Motor neuron (in vitro differentiated cells): ENCODE measurements at regions not wholly inside any gene's neighbourhood (a gene's known extent, or its start where the extent isn't known, plus 50 kb on each side); places are given as distances from the start of the nearest gene placed in this dataset.
A peak's percentile ranks its signal among the peaks of the same experiment; 100 is the strongest.

Source experiments
- ATAC-seq, 8 experiments: fragments of 200-7000 bp; cut with Tn5 transposase; replicated peaks in 6 of 8; 2 replicates each; pipeline ENCODE4 v1.8.0; 2021; ENCODE audit warnings: mild to moderate bottlenecking in 8 of 8, moderate library complexity in 8 of 8
- H3K27ac ChIP-seq, 2 donors: fragments of 250-450 bp; sonication (Bioruptor Pico); 2 replicates each; pipeline ENCODE4 v1.9.0; 2021; ENCODE audit warnings: antibody characterized with exemption in 2 of 2, mild to moderate bottlenecking in 2 of 2, moderate library complexity in 1 of 2
- H3K4me1 ChIP-seq, 2 donors: fragments of 250-450 bp; sonication (Bioruptor Pico); replicated peaks in 1 of 2; 2 replicates each; pipeline ENCODE4 v1.6.1; 2021; ENCODE audit warnings: antibody characterized with exemption in 2 of 2, mild to moderate bottlenecking in 2 of 2, moderate library complexity in 1 of 2
- H3K4me3 ChIP-seq, 5 donors: fragments of 250-450 bp; sonication (Bioruptor Pico); 2 replicates each; pipeline ENCODE4 v1.9.0; 2021; ENCODE audit warnings: antibody characterized with exemption in 5 of 5, mild to moderate bottlenecking in 5 of 5, moderate library complexity in 4 of 5
- WGBS, 10 experiments: fragments of 450-650 bp; shearing (Covaris generic); methylation state at CpG; one replicate each; pipeline ENCODE4 v1.0.0; 2022; 5-methylcytosine and 5-hydroxymethylcytosine counted together
- in situ Hi-C, 9 experiments: fragments of 400-800 bp; cut with MboI; loops; one replicate each; pipeline ENCODE4 v1.15.0; 2021; ENCODE audit warnings: low sequenced_read_pairs in 9 of 9, low pct_unique_long_range_greater_than_20kb in 2 of 9; ENCODE audit not compliant: unreplicated experiment in 9 of 9

GRCh38 chr14:62097072-62097471 is 334.9 kb downstream of the SNAPC1 start:
- peaks cover under 1 to 20% of the 10 kb centered on the region in 2 donors for H3K4me1 ChIP-seq
- WGBS, 10 experiments = 5 to 100% (median 63%) methylated on average over 1 to 2 of the region's 2 CpGs
- ATAC-seq = no peak
- H3K27ac ChIP-seq = no peak overlapping the region
- H3K4me3 ChIP-seq = no peak overlapping the region
- in situ Hi-C loops = no loop called here

GRCh38 chr14:62097824-62098223 is 335.6 kb downstream of the SNAPC1 start:
- in situ Hi-C loops = no loop called here
- WGBS, 10 experiments = 90 to 100% (median 98%) methylated on average over 2 of the region's 2 CpGs; no CpG with 5 or more reads in 2 of the 10 experiments
- Histone ChIP-seq H3K4me3 (no peak overlapping the region), H3K27ac (no peak overlapping the region), H3K4me1 (peaks cover 7 to 27% of the 10 kb centered on the region in 2 donors)
- ATAC-seq = no peak

GRCh38 chr14:62098357-62098756 is 336.1 kb downstream of the SNAPC1 start:
- Histone ChIP-seq H3K27ac (no peak overlapping the region), H3K4me1 (peaks cover 7 to 30% of the 10 kb centered on the region in 2 donors), H3K4me3 (no peak overlapping the region)
- in situ Hi-C loops = no loop called here
- ATAC-seq = no peak
- 20 to 100% (median 75%) methylated on average over 1 to 3 of the region's 3 CpGs for WGBS, 10 experiments

- Histone ChIP-seq H3K27ac (no peak overlapping the region), H3K4me1 (peaks cover 7 to 28% of the 10 kb centered on the region in 2 donors), H3K4me3 (no peak overlapping the region)
- WGBS, 10 experiments = 11 to 100% (median 67%) methylated on average over 1 of the region's 1 CpG; no CpG with 5 or more reads in 5 of the 10 experiments
- no peak for ATAC-seq
- in situ Hi-C loops = no loop called here
These were observed 336.9 kb downstream of the SNAPC1 start for GRCh38 chr14:62099091-62099490.

GRCh38 chr14:62101189-62101588 is 339.0 kb downstream of the SNAPC1 start:
- ATAC-seq = no peak
- Histone ChIP-seq H3K4me1 (peaks cover 7 to 27% of the 10 kb centered on the region in 2 donors), H3K27ac (no peak overlapping the region), H3K4me3 (no peak overlapping the region)
- WGBS, 10 experiments = 0 to 92% (median 56%) methylated on average over 1 of the region's 1 CpG; no CpG with 5 or more reads in 1 of the 10 experiments
- in situ Hi-C loops = loop anchor here in 3 of 9 experiments (25.0 kb wide), 2 partner anchors 214 to 639 kb away; no protein-coding TSS in a partner anchor

- ATAC-seq = peak in 6 of 8 experiments; percentile 77 to 100 (median 98)
- Histone ChIP-seq H3K27ac (no peak overlapping the region), H3K4me1 (peaks cover 7 to 27% of the 10 kb centered on the region in 2 donors), H3K4me3 (no peak overlapping the region)
- in situ Hi-C loops = loop anchor here in 3 of 9 experiments (25.0 kb wide), 2 partner anchors 215 to 640 kb away; no protein-coding TSS in a partner anchor
- 0 to 71% (median 41%) methylated on average over 1 to 3 of the region's 3 CpGs; no CpG with 5 or more reads in 1 of the 10 experiments for whole genome bisulfite sequencing, 10 experiments
These were observed 339.6 kb downstream of the SNAPC1 start for GRCh38 chr14:62101673-62102348.

- 25 to 80% (median 42%) methylated on average over 1 to 3 of the region's 3 CpGs; no CpG with 5 or more reads in 2 of the 10 experiments for WGBS, 10 experiments
- ATAC-seq = peak in 5 of 8 experiments; percentile 37 to 58 (median 47)
- in situ Hi-C loops = loop anchor here in 3 of 9 experiments (25.0 kb wide), 2 partner anchors 215 to 640 kb away; no protein-coding TSS in a partner anchor
- Histone ChIP-seq H3K27ac (no peak overlapping the region), H3K4me3 (no peak overlapping the region), H3K4me1 (peaks cover 7 to 27% of the 10 kb centered on the region in 2 donors)
These were observed 340.1 kb downstream of the SNAPC1 start for GRCh38 chr14:62102349-62102725.

- ATAC-seq = no peak
- in situ Hi-C loops = loop anchor here in 3 of 9 experiments (25.0 kb wide), 2 partner anchors 216 to 641 kb away; no protein-coding TSS in a partner anchor
- 40 to 100% (median 83%) methylated on average over 1 to 4 of the region's 4 CpGs; no CpG with 5 or more reads in 3 of the 10 experiments for WGBS, 10 experiments
- Histone ChIP-seq H3K27ac (no peak overlapping the region), H3K4me1 (peaks cover 7 to 27% of the 10 kb centered on the region in 2 donors), H3K4me3 (no peak overlapping the region)
These were observed 341.2 kb downstream of the SNAPC1 start for GRCh38 chr14:62103464-62103863.

GRCh38 chr14:62110941-62111340 is 348.7 kb downstream of the SNAPC1 start:
- ATAC-seq = no peak
- Histone ChIP-seq H3K4me3 (no peak overlapping the region), H3K4me1 (no peaks in the 10 kb centered on the region), H3K27ac (no peak overlapping the region)
- in situ Hi-C loops = loop anchor here in 3 of 9 experiments (25.0 kb wide), 2 partner anchors 224 to 649 kb away; no protein-coding TSS in a partner anchor

GRCh38 chr14:62117010-62117750 is 355.0 kb downstream of the SNAPC1 start:
- ATAC-seq = peak; percentile 93 to 100 (median 100)
- H3K4me3 ChIP-seq = peak overlapping the region; percentile 32 to 60 (median 41)
- H3K4me1 ChIP-seq = peaks cover 0 to 4% of the 10 kb centered on the region in 2 donors
- no peak overlapping the region for H3K27ac ChIP-seq
- 3 to 47% (median 5%) methylated on average over 3 to 13 of the region's 56 CpGs; no CpG with 5 or more reads in 6 of the 10 experiments for WGBS, 10 experiments
- in situ Hi-C loops = loop anchor here in 3 of 9 experiments (25.0 kb wide), 2 partner anchors 230 to 655 kb away; no protein-coding TSS in a partner anchor

- H3K4me3 ChIP-seq = peak overlapping the region; percentile 32 to 60 (median 41)
- H3K27ac ChIP-seq = no peak overlapping the region
- peaks cover 0 to 4% of the 10 kb centered on the region in 2 donors for H3K4me1 ChIP-seq
- in situ Hi-C loops = loop anchor here in 3 of 9 experiments (25.0 kb wide), 2 partner anchors 230 to 655 kb away; no protein-coding TSS in a partner anchor
- ATAC-seq = peak in 6 of 8 experiments; percentile 11 to 33 (median 14)
- WGBS, 10 experiments = 0 to 35% (median 1%) methylated on average over 1 to 10 of the region's 10 CpGs; no CpG with 5 or more reads in 3 of the 10 experiments
These were observed 355.5 kb downstream of the SNAPC1 start for GRCh38 chr14:62117751-62118105.

GRCh38 chr14:62118461-62118860 is 356.2 kb downstream of the SNAPC1 start:
- 0 to 100% (median 83%) methylated on average over 1 to 4 of the region's 4 CpGs; no CpG with 5 or more reads in 3 of the 10 experiments for WGBS, 10 experiments
- Histone ChIP-seq H3K27ac (no peak overlapping the region), H3K4me3 (peak overlapping the region in 2 of 5 donors; percentile 41 to 53), H3K4me1 (peaks cover 0 to 4% of the 10 kb centered on the region in 2 donors)
- ATAC-seq = no peak
- in situ Hi-C loops = loop anchor here in 3 of 9 experiments (25.0 kb wide), 2 partner anchors 231 to 656 kb away; no protein-coding TSS in a partner anchor
